Thyroid gland (tissue), 4 donors: ENCODE measurements at regions not wholly inside any gene's neighbourhood (a gene's known extent, or its start where the extent isn't known, plus 50 kb on each side); places are given as distances from the start of the nearest gene placed in this dataset.

ENCODE experiments used
- CTCF ChIP-seq, 6 experiments: fragments of 200-600 bp in 3 of 6; fragments of 450-650 bp in 3 of 6; sonication (generic) in 3 of 6; IDR thresholded peaks; one replicate each; pipeline ENCODE4 v1.5.1; 2016 to 2019; ENCODE audit warnings: antibody characterized with exemption in 6 of 6, mild to moderate bottlenecking in 2 of 6, inconsistent platforms in 1 of 6, moderate library complexity in 1 of 6
- POLR2A ChIP-seq, 2 donors: fragments of 450-650 bp; IDR thresholded peaks; one replicate each; pipeline ENCODE4 v1.6.1; 2017; ENCODE audit warnings: antibody characterized with exemption in 2 of 2, mild to moderate bottlenecking in 2 of 2, moderate library complexity in 1 of 2

GRCh38 chr13:79258489-79258888 is 147.6 kb downstream of the RBM26 start:
- TF ChIP-seq CTCF (IDR thresholded peaks at IDR 0.05) (no peak), POLR2A (IDR thresholded peaks at IDR 0.05) (no peak)
